B cell (primary cell): ENCODE measurements at regions not wholly inside any gene's neighbourhood (a gene's known extent, or its start where the extent isn't known, plus 50 kb on each side); places are given as distances from the start of the nearest gene placed in this dataset.

ENCODE experiments used
- EZH2 ChIP-seq: IDR thresholded peaks from 2 replicates; pipeline ENCODE4 v1.6.1; 2012; ENCODE audit warnings: borderline replicate concordance, low read depth, mild to moderate bottlenecking, moderate library complexity, low read length; ENCODE audit not compliant: insufficient read depth, poor library complexity, severe bottlenecking
- TF ChIP-seq, protein P1 (sequence below): fragments of 200-600 bp; IDR thresholded peaks from one replicate; pipeline ENCODE4 v1.8.0; 2022; ENCODE audit warnings: antibody characterized with exemption, mild to moderate bottlenecking

DNA sequence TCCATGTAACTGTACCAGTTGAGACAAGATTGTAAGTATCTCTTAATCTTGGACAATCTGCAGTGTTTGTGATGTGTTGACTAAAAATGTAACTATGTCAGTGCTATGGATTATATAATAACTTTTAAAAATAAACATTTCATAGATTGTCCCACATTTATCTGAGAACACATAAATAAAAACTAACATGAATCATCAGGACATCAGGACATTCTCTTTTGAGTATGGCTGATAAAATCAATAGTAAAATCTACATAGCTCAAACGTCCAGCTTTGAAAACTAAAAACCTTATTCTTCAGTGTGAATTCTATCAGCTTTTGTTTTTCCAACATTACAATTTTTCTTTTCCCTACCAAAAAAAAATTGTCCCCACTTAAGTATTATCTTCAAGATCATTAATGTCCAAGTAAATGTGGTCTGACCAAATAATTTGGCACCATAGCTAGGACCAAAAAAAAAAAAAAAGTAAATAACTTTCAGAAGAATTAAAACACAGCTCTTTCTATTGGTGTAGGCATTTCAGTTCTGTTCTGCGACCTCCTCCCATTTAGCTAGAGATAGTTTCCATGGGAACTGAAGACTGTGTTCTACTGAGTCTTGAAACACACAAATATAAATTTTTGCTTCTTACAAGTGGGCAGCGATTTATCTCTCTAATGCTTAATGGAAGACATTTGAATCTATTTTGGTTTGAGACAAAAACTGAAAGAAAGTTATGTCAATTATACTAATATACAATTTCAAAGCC is 123.0 kb upstream of the SGCE start:
- TF ChIP-seq, protein P1, sequence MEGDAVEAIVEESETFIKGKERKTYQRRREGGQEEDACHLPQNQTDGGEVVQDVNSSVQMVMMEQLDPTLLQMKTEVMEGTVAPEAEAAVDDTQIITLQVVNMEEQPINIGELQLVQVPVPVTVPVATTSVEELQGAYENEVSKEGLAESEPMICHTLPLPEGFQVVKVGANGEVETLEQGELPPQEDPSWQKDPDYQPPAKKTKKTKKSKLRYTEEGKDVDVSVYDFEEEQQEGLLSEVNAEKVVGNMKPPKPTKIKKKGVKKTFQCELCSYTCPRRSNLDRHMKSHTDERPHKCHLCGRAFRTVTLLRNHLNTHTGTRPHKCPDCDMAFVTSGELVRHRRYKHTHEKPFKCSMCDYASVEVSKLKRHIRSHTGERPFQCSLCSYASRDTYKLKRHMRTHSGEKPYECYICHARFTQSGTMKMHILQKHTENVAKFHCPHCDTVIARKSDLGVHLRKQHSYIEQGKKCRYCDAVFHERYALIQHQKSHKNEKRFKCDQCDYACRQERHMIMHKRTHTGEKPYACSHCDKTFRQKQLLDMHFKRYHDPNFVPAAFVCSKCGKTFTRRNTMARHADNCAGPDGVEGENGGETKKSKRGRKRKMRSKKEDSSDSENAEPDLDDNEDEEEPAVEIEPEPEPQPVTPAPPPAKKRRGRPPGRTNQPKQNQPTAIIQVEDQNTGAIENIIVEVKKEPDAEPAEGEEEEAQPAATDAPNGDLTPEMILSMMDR, result no peak
- no peak for TF ChIP-seq EZH2
